DOHH2 (cell line): ENCODE measurements at regions not wholly inside any gene's neighbourhood (a gene's known extent, or its start where the extent isn't known, plus 50 kb on each side); places are given as distances from the start of the nearest gene placed in this dataset.

ENCODE experiments used
- EZH2phosphoT487 ChIP-seq: fragments of 200-600 bp; sonication (generic); IDR thresholded peaks from 2 replicates; pipeline ENCODE4 v1.6.1; 2017; ENCODE audit warnings: borderline replicate concordance, mild to moderate bottlenecking, antibody characterized with exemption, low read length, moderate library complexity, mixed read lengths
- TF ChIP-seq, protein P1 (sequence below): fragments of 200-600 bp; sonication (generic); IDR thresholded peaks from one replicate; pipeline ENCODE4 v1.5.1; 2014; ENCODE audit warnings: antibody characterized with exemption, mild to moderate bottlenecking, low read depth, low read length; ENCODE audit not compliant: poor library complexity, severe bottlenecking

- TF ChIP-seq, protein P1, sequence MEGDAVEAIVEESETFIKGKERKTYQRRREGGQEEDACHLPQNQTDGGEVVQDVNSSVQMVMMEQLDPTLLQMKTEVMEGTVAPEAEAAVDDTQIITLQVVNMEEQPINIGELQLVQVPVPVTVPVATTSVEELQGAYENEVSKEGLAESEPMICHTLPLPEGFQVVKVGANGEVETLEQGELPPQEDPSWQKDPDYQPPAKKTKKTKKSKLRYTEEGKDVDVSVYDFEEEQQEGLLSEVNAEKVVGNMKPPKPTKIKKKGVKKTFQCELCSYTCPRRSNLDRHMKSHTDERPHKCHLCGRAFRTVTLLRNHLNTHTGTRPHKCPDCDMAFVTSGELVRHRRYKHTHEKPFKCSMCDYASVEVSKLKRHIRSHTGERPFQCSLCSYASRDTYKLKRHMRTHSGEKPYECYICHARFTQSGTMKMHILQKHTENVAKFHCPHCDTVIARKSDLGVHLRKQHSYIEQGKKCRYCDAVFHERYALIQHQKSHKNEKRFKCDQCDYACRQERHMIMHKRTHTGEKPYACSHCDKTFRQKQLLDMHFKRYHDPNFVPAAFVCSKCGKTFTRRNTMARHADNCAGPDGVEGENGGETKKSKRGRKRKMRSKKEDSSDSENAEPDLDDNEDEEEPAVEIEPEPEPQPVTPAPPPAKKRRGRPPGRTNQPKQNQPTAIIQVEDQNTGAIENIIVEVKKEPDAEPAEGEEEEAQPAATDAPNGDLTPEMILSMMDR, result no peak
- TF ChIP-seq EZH2phosphoT487, result no peak
These were observed 75.3 kb downstream of the SLIT2 start for GRCh38 chr4:20326977-20327376.
